MM.1S (cell line): ENCODE measurements at regions not wholly inside any gene's neighbourhood (a gene's known extent, or its start where the extent isn't known, plus 50 kb on each side); places are given as distances from the start of the nearest gene placed in this dataset.

Experiments
- EZH2 ChIP-seq: fragments of 300-600 bp; sonication (generic); optimal IDR thresholded peaks from 2 replicates; pipeline ENCODE3; 2017; ENCODE audit warnings: low read depth, mild to moderate bottlenecking, antibody characterized with exemption, low read length, mixed read lengths
- TF ChIP-seq, protein P1 (sequence below): fragments of 300-600 bp; sonication (generic); IDR thresholded peaks from 2 replicates; pipeline ENCODE4 v1.5.1; 2016; ENCODE audit warnings: antibody characterized with exemption, low read length, mixed read lengths

GRCh38 chr10:78137147-78137546 is 103.5 kb downstream of the RPS24 start:
- TF ChIP-seq, protein P1, sequence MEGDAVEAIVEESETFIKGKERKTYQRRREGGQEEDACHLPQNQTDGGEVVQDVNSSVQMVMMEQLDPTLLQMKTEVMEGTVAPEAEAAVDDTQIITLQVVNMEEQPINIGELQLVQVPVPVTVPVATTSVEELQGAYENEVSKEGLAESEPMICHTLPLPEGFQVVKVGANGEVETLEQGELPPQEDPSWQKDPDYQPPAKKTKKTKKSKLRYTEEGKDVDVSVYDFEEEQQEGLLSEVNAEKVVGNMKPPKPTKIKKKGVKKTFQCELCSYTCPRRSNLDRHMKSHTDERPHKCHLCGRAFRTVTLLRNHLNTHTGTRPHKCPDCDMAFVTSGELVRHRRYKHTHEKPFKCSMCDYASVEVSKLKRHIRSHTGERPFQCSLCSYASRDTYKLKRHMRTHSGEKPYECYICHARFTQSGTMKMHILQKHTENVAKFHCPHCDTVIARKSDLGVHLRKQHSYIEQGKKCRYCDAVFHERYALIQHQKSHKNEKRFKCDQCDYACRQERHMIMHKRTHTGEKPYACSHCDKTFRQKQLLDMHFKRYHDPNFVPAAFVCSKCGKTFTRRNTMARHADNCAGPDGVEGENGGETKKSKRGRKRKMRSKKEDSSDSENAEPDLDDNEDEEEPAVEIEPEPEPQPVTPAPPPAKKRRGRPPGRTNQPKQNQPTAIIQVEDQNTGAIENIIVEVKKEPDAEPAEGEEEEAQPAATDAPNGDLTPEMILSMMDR: no peak
- TF ChIP-seq EZH2: no peak
